Cardiac fibroblast (primary cell): ENCODE measurements at regions not wholly inside any gene's neighbourhood (a gene's known extent, or its start where the extent isn't known, plus 50 kb on each side); places are given as distances from the start of the nearest gene placed in this dataset.
A peak's percentile ranks its signal among the peaks of the same experiment; 100 is the strongest.

Experiments used
- DNase-seq, 2 donors: peaks; one replicate each; pipeline versions ENCODE4 v3.0.0 to v3.0.0-alpha.2; 2010; ENCODE audit warnings: low read depth in 2 of 2
- H3K4me3 ChIP-seq, 2 donors: replicated peaks in 1 of 2; 1 replicate in 1 of 2; 2 replicates in 1 of 2; pipeline ENCODE4 v1.5.1; 2011; ENCODE audit warnings: low read depth in 2 of 2, low read length in 2 of 2, mild to moderate bottlenecking in 2 of 2, moderate library complexity in 1 of 2
- CTCF ChIP-seq: IDR thresholded peaks from one replicate; pipeline ENCODE4 v1.5.1; 2011; ENCODE audit warnings: low read depth, mild to moderate bottlenecking, low read length, inconsistent platforms

- peak in 1 of 2 donors; percentile 27 for DNase-seq
- H3K4me3 ChIP-seq, result no peak overlapping the region
- TF ChIP-seq CTCF, result peak; percentile 42
Measured at GRCh38 chr13:109567315-109567714, 219.1 kb downstream of the IRS2 start.

- no peak overlapping the region for H3K4me3 ChIP-seq
- no peak for DNase-seq
- TF ChIP-seq CTCF, result no peak
Measured at GRCh38 chr13:109565877-109566276, 220.5 kb downstream of the IRS2 start.

- no peak overlapping the region for H3K4me3 ChIP-seq
- DNase-seq, result no peak
- TF ChIP-seq CTCF, result no peak
Measured at GRCh38 chr13:109548374-109548773, 238.0 kb downstream of the IRS2 start.

GRCh38 chr13:109547942-109548341 lies 238.4 kb downstream of the IRS2 start:
- H3K4me3 ChIP-seq, result no peak overlapping the region
- no peak for TF ChIP-seq CTCF
- DNase-seq, result no peak

- DNase-seq, result no peak
- H3K4me3 ChIP-seq, result no peak overlapping the region
- no peak for TF ChIP-seq CTCF
Measured at GRCh38 chr13:109545931-109546330, 240.5 kb downstream of the IRS2 start.

- no peak overlapping the region for H3K4me3 ChIP-seq
- TF ChIP-seq CTCF, result no peak
- no peak for DNase-seq
Measured at GRCh38 chr13:109541081-109541480, 245.3 kb downstream of the IRS2 start.

GRCh38 chr13:109537584-109537983 lies 248.8 kb downstream of the IRS2 start:
- no peak for DNase-seq
- H3K4me3 ChIP-seq, result no peak overlapping the region
- no peak for TF ChIP-seq CTCF
